ENCODE measurements at regions not wholly inside any gene's neighbourhood (a gene's known extent, or its start where the extent isn't known, plus 50 kb on each side); places are given as distances from the start of the nearest gene placed in this dataset.

GRCh38 chrX:109934935-109935334 is 68.0 kb upstream of the TMEM164 start:
- Histone ChIP-seq H3K9me3 (replicated peaks in 1 of 2; ENCODE audit: control insufficient read depth in 2 of 2, insufficient read depth in 1 of 2, low read depth in 1 of 2, low read length in 2 of 2) (no peaks in the 10 kb centered on the region), H3K4ac (ENCODE audit: low read length) (no peak overlapping the region), H4K8ac (ENCODE audit: low read depth, low read length) (no peak overlapping the region), H3K14ac (ENCODE audit: low read length) (no peak overlapping the region), H3K27ac (replicated peaks; ENCODE audit: low read length) (no peak overlapping the region), H3K9ac (ENCODE audit: low read depth, low read length, poor library complexity) (no peak overlapping the region), H3K36me3 (replicated peaks in 1 of 2; ENCODE audit: control insufficient read depth in 2 of 2, insufficient read depth in 2 of 2, low read length in 2 of 2) (no peaks in the 10 kb centered on the region), H2BK15ac (ENCODE audit: low read length) (no peak overlapping the region), H3K18ac (ENCODE audit: low read length) (no peak overlapping the region), H2AFZ (ENCODE audit: low read length) (no peak overlapping the region), H3K79me1 (ENCODE audit: low read depth, low read length) (no peaks in the 10 kb centered on the region), H2AK5ac (ENCODE audit: low read depth, low read length) (no peak overlapping the region), H3K4me1 (ENCODE audit: control insufficient read depth in 2 of 2, insufficient read depth in 1 of 2, low read depth in 1 of 2, low read length in 2 of 2) (no peaks in the 10 kb centered on the region), H2BK120ac (ENCODE audit: low read depth, low read length) (no peak overlapping the region), H4K91ac (ENCODE audit: low read depth, low read length, poor library complexity) (no peak overlapping the region), H3K4me2 (ENCODE audit: insufficient read depth, low read length, poor library complexity, severe bottlenecking) (no peak overlapping the region), H3K4me3 (ENCODE audit: low read length in 2 of 2) (no peak overlapping the region), H3K27me3 (ENCODE audit: control insufficient read depth in 3 of 3, insufficient read depth in 3 of 3, low read depth in 1 of 3, low read length in 3 of 3) (peaks cover 0 to 16% (median 0%) of the 10 kb centered on the region in 3 experiments), H2BK12ac (ENCODE audit: low read length) (no peak overlapping the region), H3K23ac (ENCODE audit: low read depth, low read length, poor library complexity) (no peak overlapping the region), H2BK5ac (ENCODE audit: low read length) (no peak overlapping the region)
- DNase-seq (ENCODE audit: low spot score) = no peak
- WGBS, 2 donors (ENCODE audit: extremely low coverage in 2 of 2, insufficient read length in 2 of 2, insufficient replicate concordance in 1 of 2) = no CpG with 5 or more reads among the region's 5 CpGs

GRCh38 chrX:109936114-109936513 is 66.8 kb upstream of the TMEM164 start:
- no peak overlapping the region for H2BK12ac ChIP-seq (ENCODE audit: low read length)
- no peak overlapping the region for H3K4me2 ChIP-seq (ENCODE audit: insufficient read depth, low read length, poor library complexity, severe bottlenecking)
- no peak for DNase-seq (ENCODE audit: low spot score)
- H4K8ac ChIP-seq (ENCODE audit: low read depth, low read length) = no peak overlapping the region
- H4K91ac ChIP-seq (ENCODE audit: low read depth, low read length, poor library complexity) = no peak overlapping the region
- no peak overlapping the region for H3K27ac ChIP-seq (replicated peaks; ENCODE audit: low read length)
- H3K4ac ChIP-seq (ENCODE audit: low read length) = no peak overlapping the region
- H3K4me1 ChIP-seq (ENCODE audit: control insufficient read depth in 2 of 2, insufficient read depth in 1 of 2, low read depth in 1 of 2, low read length in 2 of 2) = no peaks in the 10 kb centered on the region
- no CpG with 5 or more reads among the region's 3 CpGs for WGBS, 2 donors (ENCODE audit: extremely low coverage in 2 of 2, insufficient read length in 2 of 2, insufficient replicate concordance in 1 of 2)
- H3K4me3 ChIP-seq (ENCODE audit: low read length in 2 of 2) = no peak overlapping the region
- no peak overlapping the region for H3K23ac ChIP-seq (ENCODE audit: low read depth, low read length, poor library complexity)
- no peaks in the 10 kb centered on the region for H3K36me3 ChIP-seq (replicated peaks in 1 of 2; ENCODE audit: control insufficient read depth in 2 of 2, insufficient read depth in 2 of 2, low read length in 2 of 2)
- no peak overlapping the region for H3K18ac ChIP-seq (ENCODE audit: low read length)
- no peaks in the 10 kb centered on the region for H3K79me1 ChIP-seq (ENCODE audit: low read depth, low read length)
- no peaks in the 10 kb centered on the region for H3K9me3 ChIP-seq (replicated peaks in 1 of 2; ENCODE audit: control insufficient read depth in 2 of 2, insufficient read depth in 1 of 2, low read depth in 1 of 2, low read length in 2 of 2)
- no peak overlapping the region for H2BK5ac ChIP-seq (ENCODE audit: low read length)
- no peak overlapping the region for H2AFZ ChIP-seq (ENCODE audit: low read length)
- H3K9ac ChIP-seq (ENCODE audit: low read depth, low read length, poor library complexity) = no peak overlapping the region
- no peak overlapping the region for H2BK120ac ChIP-seq (ENCODE audit: low read depth, low read length)
- no peak overlapping the region for H2AK5ac ChIP-seq (ENCODE audit: low read depth, low read length)
- no peak overlapping the region for H3K14ac ChIP-seq (ENCODE audit: low read length)
- peaks cover 0 to 16% (median 0%) of the 10 kb centered on the region in 3 experiments for H3K27me3 ChIP-seq (ENCODE audit: control insufficient read depth in 3 of 3, insufficient read depth in 3 of 3, low read depth in 1 of 3, low read length in 3 of 3)
- no peak overlapping the region for H2BK15ac ChIP-seq (ENCODE audit: low read length)

GRCh38 chrX:109936598-109936997 is 66.3 kb upstream of the TMEM164 start:
- Histone ChIP-seq H3K4me2 (ENCODE audit: insufficient read depth, low read length, poor library complexity, severe bottlenecking) (no peak overlapping the region), H2BK5ac (ENCODE audit: low read length) (no peak overlapping the region), H3K4me3 (ENCODE audit: low read length in 2 of 2) (no peak overlapping the region), H2BK15ac (ENCODE audit: low read length) (no peak overlapping the region), H3K14ac (ENCODE audit: low read length) (no peak overlapping the region), H3K27ac (replicated peaks; ENCODE audit: low read length) (no peak overlapping the region), H3K9ac (ENCODE audit: low read depth, low read length, poor library complexity) (no peak overlapping the region), H3K23ac (ENCODE audit: low read depth, low read length, poor library complexity) (no peak overlapping the region), H2AFZ (ENCODE audit: low read length) (no peak overlapping the region), H2BK12ac (ENCODE audit: low read length) (no peak overlapping the region), H3K79me1 (ENCODE audit: low read depth, low read length) (no peaks in the 10 kb centered on the region), H3K27me3 (ENCODE audit: control insufficient read depth in 3 of 3, insufficient read depth in 3 of 3, low read depth in 1 of 3, low read length in 3 of 3) (peaks cover 0 to 18% (median 0%) of the 10 kb centered on the region in 3 experiments), H3K36me3 (replicated peaks in 1 of 2; ENCODE audit: control insufficient read depth in 2 of 2, insufficient read depth in 2 of 2, low read length in 2 of 2) (no peaks in the 10 kb centered on the region), H4K91ac (ENCODE audit: low read depth, low read length, poor library complexity) (no peak overlapping the region), H2AK5ac (ENCODE audit: low read depth, low read length) (no peak overlapping the region), H4K8ac (ENCODE audit: low read depth, low read length) (no peak overlapping the region), H3K4me1 (ENCODE audit: control insufficient read depth in 2 of 2, insufficient read depth in 1 of 2, low read depth in 1 of 2, low read length in 2 of 2) (no peaks in the 10 kb centered on the region), H2BK120ac (ENCODE audit: low read depth, low read length) (no peak overlapping the region), H3K4ac (ENCODE audit: low read length) (no peak overlapping the region), H3K9me3 (replicated peaks in 1 of 2; ENCODE audit: control insufficient read depth in 2 of 2, insufficient read depth in 1 of 2, low read depth in 1 of 2, low read length in 2 of 2) (no peaks in the 10 kb centered on the region), H3K18ac (ENCODE audit: low read length) (no peak overlapping the region)
- no CpG with 5 or more reads among the region's 4 CpGs for WGBS, 2 donors (ENCODE audit: extremely low coverage in 2 of 2, insufficient read length in 2 of 2, insufficient replicate concordance in 1 of 2)
- DNase-seq (ENCODE audit: low spot score) = no peak

- no peak overlapping the region for H3K9ac ChIP-seq (ENCODE audit: low read depth, low read length, poor library complexity)
- DNase-seq (ENCODE audit: low spot score) = no peak
- no peak overlapping the region for H3K18ac ChIP-seq (ENCODE audit: low read length)
- H3K27me3 ChIP-seq (ENCODE audit: control insufficient read depth in 3 of 3, insufficient read depth in 3 of 3, low read depth in 1 of 3, low read length in 3 of 3) = peaks cover 0 to 13% (median 0%) of the 10 kb centered on the region in 3 experiments
- no peak overlapping the region for H3K23ac ChIP-seq (ENCODE audit: low read depth, low read length, poor library complexity)
- H4K8ac ChIP-seq (ENCODE audit: low read depth, low read length) = no peak overlapping the region
- H2AK5ac ChIP-seq (ENCODE audit: low read depth, low read length) = no peak overlapping the region
- H3K27ac ChIP-seq (replicated peaks; ENCODE audit: low read length) = no peak overlapping the region
- H2BK15ac ChIP-seq (ENCODE audit: low read length) = no peak overlapping the region
- no peak overlapping the region for H2BK120ac ChIP-seq (ENCODE audit: low read depth, low read length)
- no peaks in the 10 kb centered on the region for H3K36me3 ChIP-seq (replicated peaks in 1 of 2; ENCODE audit: control insufficient read depth in 2 of 2, insufficient read depth in 2 of 2, low read length in 2 of 2)
- H2AFZ ChIP-seq (ENCODE audit: low read length) = no peak overlapping the region
- H3K4ac ChIP-seq (ENCODE audit: low read length) = no peak overlapping the region
- no peak overlapping the region for H4K91ac ChIP-seq (ENCODE audit: low read depth, low read length, poor library complexity)
- H3K79me1 ChIP-seq (ENCODE audit: low read depth, low read length) = no peaks in the 10 kb centered on the region
- H3K14ac ChIP-seq (ENCODE audit: low read length) = no peak overlapping the region
- H2BK12ac ChIP-seq (ENCODE audit: low read length) = no peak overlapping the region
- no peaks in the 10 kb centered on the region for H3K9me3 ChIP-seq (replicated peaks in 1 of 2; ENCODE audit: control insufficient read depth in 2 of 2, insufficient read depth in 1 of 2, low read depth in 1 of 2, low read length in 2 of 2)
- no peak overlapping the region for H2BK5ac ChIP-seq (ENCODE audit: low read length)
- no peak overlapping the region for H3K4me3 ChIP-seq (ENCODE audit: low read length in 2 of 2)
- H3K4me1 ChIP-seq (ENCODE audit: control insufficient read depth in 2 of 2, insufficient read depth in 1 of 2, low read depth in 1 of 2, low read length in 2 of 2) = no peaks in the 10 kb centered on the region
- no CpG with 5 or more reads among the region's 2 CpGs for WGBS, 2 donors (ENCODE audit: extremely low coverage in 2 of 2, insufficient read length in 2 of 2, insufficient replicate concordance in 1 of 2)
- no peak overlapping the region for H3K4me2 ChIP-seq (ENCODE audit: insufficient read depth, low read length, poor library complexity, severe bottlenecking)
Measured at GRCh38 chrX:109939498-109939897, 63.4 kb upstream of the TMEM164 start.
